Skeletal muscle tissue (tissue), 3 donors: ENCODE measurements at regions not wholly inside any gene's neighbourhood (a gene's known extent, or its start where the extent isn't known, plus 50 kb on each side); places are given as distances from the start of the nearest gene placed in this dataset.

ENCODE experiments used
- H3K27ac ChIP-seq: one replicate; pipeline ENCODE4 v1.7.0; 2013; ENCODE audit warnings: mild to moderate bottlenecking, low read depth, low read length, inconsistent platforms
- H3K27me3 ChIP-seq, 3 donors: one replicate each; pipeline ENCODE4 v1.7.0; 2013; ENCODE audit warnings: low read length in 3 of 3; ENCODE audit not compliant: control insufficient read depth in 3 of 3, insufficient read depth in 3 of 3
- H3K36me3 ChIP-seq, 3 donors: one replicate each; pipeline ENCODE4 v1.7.0; 2013; ENCODE audit warnings: low read length in 3 of 3; ENCODE audit not compliant: control insufficient read depth in 3 of 3, insufficient read depth in 3 of 3
- H3K4me1 ChIP-seq, 3 donors: one replicate each; pipeline ENCODE4 v1.7.0; 2013; ENCODE audit warnings: low read length in 3 of 3, mild to moderate bottlenecking in 3 of 3; ENCODE audit not compliant: control insufficient read depth in 3 of 3, insufficient read depth in 3 of 3
- H3K4me3 ChIP-seq, 3 donors: one replicate each; pipeline ENCODE4 v1.7.0; 2013; ENCODE audit warnings: low read length in 3 of 3
- H3K9ac ChIP-seq, 3 donors: one replicate each; pipeline ENCODE4 v1.7.0; 2013; ENCODE audit warnings: low read length in 3 of 3, mild to moderate bottlenecking in 3 of 3, moderate library complexity in 2 of 3, low read depth in 1 of 3
- H3K9me3 ChIP-seq, 3 donors: one replicate each; pipeline ENCODE4 v1.7.0; 2013; ENCODE audit warnings: low read length in 3 of 3; ENCODE audit not compliant: control insufficient read depth in 3 of 3
- donor health status: Osteomylitis.

GRCh38 chr3:106117490-106117858, 248.7 kb upstream of the CBLB start:
- no peaks in the 10 kb centered on the region for H3K27me3 ChIP-seq
- H3K36me3 ChIP-seq: no peaks in the 10 kb centered on the region
- no peak overlapping the region for H3K9ac ChIP-seq
- H3K27ac ChIP-seq: no peak overlapping the region
- H3K4me1 ChIP-seq: no peaks in the 10 kb centered on the region
- H3K4me3 ChIP-seq: no peak overlapping the region
- H3K9me3 ChIP-seq: no peaks in the 10 kb centered on the region

- Histone ChIP-seq H3K9ac (no peak overlapping the region), H3K9me3 (no peaks in the 10 kb centered on the region), H3K4me1 (no peaks in the 10 kb centered on the region), H3K27me3 (peaks cover 0 to 2% (median 0%) of the 10 kb centered on the region in 3 donors), H3K27ac (no peak overlapping the region), H3K4me3 (no peak overlapping the region), H3K36me3 (no peaks in the 10 kb centered on the region)
Observed at GRCh38 chr3:106119614-106120082, 250.8 kb upstream of the CBLB start.

- Histone ChIP-seq H3K9ac (no peak overlapping the region), H3K9me3 (no peaks in the 10 kb centered on the region), H3K4me3 (no peak overlapping the region), H3K27ac (no peak overlapping the region), H3K27me3 (peaks cover 0 to 2% (median 0%) of the 10 kb centered on the region in 3 donors), H3K36me3 (no peaks in the 10 kb centered on the region), H3K4me1 (no peaks in the 10 kb centered on the region)
Observed at GRCh38 chr3:106120356-106120755, 251.5 kb upstream of the CBLB start.

GRCh38 chr3:106121491-106122289, 252.9 kb upstream of the CBLB start:
- Histone ChIP-seq H3K27me3 (peaks cover 0 to 2% (median 0%) of the 10 kb centered on the region in 3 donors), H3K9me3 (no peaks in the 10 kb centered on the region), H3K9ac (no peak overlapping the region), H3K27ac (no peak overlapping the region), H3K36me3 (no peaks in the 10 kb centered on the region), H3K4me3 (no peak overlapping the region), H3K4me1 (no peaks in the 10 kb centered on the region)

GRCh38 chr3:106124818-106125217, 256.0 kb upstream of the CBLB start:
- Histone ChIP-seq H3K36me3 (no peaks in the 10 kb centered on the region), H3K9me3 (no peaks in the 10 kb centered on the region), H3K27ac (no peak overlapping the region), H3K9ac (no peak overlapping the region), H3K4me3 (no peak overlapping the region), H3K27me3 (peaks cover 0 to 2% (median 0%) of the 10 kb centered on the region in 3 donors), H3K4me1 (no peaks in the 10 kb centered on the region)

DNA sequence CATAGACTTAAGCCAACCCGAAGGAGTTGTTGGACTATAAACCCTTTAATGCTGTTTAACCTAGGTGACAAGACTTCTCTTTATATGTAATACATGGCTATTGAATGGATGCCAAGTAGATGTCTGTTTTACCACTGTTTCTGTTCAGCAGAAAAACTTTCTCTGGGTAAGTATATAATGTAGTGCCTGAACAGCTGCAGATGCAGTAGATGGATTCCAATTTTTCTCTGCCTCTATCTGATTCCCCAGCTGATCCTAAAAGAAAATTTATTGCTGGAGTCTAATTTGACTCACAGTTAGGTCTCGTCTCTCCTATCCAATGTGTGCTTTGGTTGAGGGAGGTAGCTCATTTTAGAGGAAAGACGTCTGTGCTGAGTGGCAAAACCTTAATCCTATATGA, 256.5 kb upstream of the CBLB start:
- Histone ChIP-seq H3K9ac (no peak overlapping the region), H3K27ac (no peak overlapping the region)

DNA sequence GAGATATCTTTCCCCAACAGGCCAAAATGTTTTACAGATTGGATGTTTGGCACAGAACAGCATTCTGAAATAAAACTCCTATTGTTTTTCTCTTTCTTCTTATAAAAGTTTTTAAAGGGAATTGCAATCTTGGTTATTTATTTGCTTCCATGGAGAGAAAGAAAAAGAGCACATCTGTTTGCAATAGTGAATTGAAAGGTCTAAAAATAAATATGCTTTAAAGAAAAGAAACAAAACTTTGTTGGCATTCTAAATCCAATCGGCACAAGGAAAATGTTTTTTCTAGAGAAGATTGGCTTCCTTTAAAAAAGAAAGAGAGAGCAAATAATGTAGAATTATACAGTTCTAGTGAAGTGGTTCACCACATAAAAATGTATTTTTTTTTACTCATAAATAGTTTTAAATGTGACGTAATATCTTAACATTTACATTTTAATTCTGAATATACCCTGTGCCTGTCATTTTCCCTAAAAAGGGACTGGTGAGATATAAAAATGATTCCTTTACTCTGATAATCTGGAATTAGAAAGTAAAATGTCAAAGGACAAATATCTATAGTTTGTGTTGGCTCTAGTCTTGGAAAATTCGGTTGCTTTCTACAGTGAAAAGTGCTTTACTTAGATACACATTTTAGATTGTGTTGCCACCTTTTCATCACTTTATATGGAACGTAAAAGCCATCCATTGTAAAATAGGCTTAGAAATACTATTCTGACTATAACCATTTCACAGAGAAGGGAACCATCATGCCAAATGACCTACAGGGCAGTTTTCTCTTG, 257.4 kb upstream of the CBLB start:
- no peak overlapping the region for H3K27ac ChIP-seq
- H3K4me1 ChIP-seq: peaks cover 0 to 3% (median 2%) of the 10 kb centered on the region in 3 donors
- no peak overlapping the region for H3K9ac ChIP-seq
- H3K9me3 ChIP-seq: no peaks in the 10 kb centered on the region
- no peaks in the 10 kb centered on the region for H3K36me3 ChIP-seq
- H3K27me3 ChIP-seq: peaks cover 0 to 2% (median 0%) of the 10 kb centered on the region in 3 donors
- H3K4me3 ChIP-seq: no peak overlapping the region

More for the DNA sequence above, 256.5 kb upstream of the CBLB start:
- Histone ChIP-seq H3K36me3 (no peaks in the 10 kb centered on the region), H3K4me1 (no peaks in the 10 kb centered on the region), H3K27me3 (peaks cover 0 to 2% (median 0%) of the 10 kb centered on the region in 3 donors), H3K4me3 (no peak overlapping the region), H3K9me3 (no peaks in the 10 kb centered on the region)

- H3K4me1 ChIP-seq: peaks cover 0 to 3% (median 3%) of the 10 kb centered on the region in 3 donors
- H3K27ac ChIP-seq: no peak overlapping the region
- peaks cover 0 to 2% (median 0%) of the 10 kb centered on the region in 3 donors for H3K27me3 ChIP-seq
- no peaks in the 10 kb centered on the region for H3K9me3 ChIP-seq
- no peak overlapping the region for H3K9ac ChIP-seq
- no peak overlapping the region for H3K4me3 ChIP-seq
- no peaks in the 10 kb centered on the region for H3K36me3 ChIP-seq
Observed at GRCh38 chr3:106126846-106127235, 258.0 kb upstream of the CBLB start.

DNA sequence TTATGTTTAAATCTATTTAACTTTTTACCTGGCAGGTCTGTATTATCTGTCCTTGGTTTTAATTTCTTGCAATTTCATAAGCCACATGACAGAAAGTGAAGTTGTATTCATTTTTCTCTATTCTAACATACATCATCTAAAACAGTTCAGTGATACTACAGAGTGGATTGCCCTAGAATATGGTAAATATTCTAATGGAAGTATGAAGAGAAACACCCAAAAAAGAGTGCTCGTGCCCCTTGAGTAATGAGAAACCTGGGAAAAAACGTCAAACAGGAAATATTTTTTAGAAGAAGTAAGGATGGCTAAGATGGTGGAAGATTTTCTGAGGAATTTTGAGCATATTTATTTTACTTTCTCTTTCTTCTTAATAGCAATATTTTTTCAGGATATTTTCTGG, 261.1 kb upstream of the CBLB start:
- Histone ChIP-seq H3K9ac (no peak overlapping the region), H3K27ac (no peak overlapping the region), H3K4me3 (no peak overlapping the region), H3K9me3 (no peaks in the 10 kb centered on the region), H3K4me1 (peaks cover 0 to 3% (median 3%) of the 10 kb centered on the region in 3 donors), H3K36me3 (no peaks in the 10 kb centered on the region), H3K27me3 (no peaks in the 10 kb centered on the region)
